ENCODE measurements at regions not wholly inside any gene's neighbourhood (a gene's known extent, or its start where the extent isn't known, plus 50 kb on each side); places are given as distances from the start of the nearest gene placed in this dataset.
"Not testable (repeated sequence)": the region's sequence is repeated elsewhere in the genome, so short reads cannot be mapped to it uniquely, and the experiment has no call there.

DNA sequence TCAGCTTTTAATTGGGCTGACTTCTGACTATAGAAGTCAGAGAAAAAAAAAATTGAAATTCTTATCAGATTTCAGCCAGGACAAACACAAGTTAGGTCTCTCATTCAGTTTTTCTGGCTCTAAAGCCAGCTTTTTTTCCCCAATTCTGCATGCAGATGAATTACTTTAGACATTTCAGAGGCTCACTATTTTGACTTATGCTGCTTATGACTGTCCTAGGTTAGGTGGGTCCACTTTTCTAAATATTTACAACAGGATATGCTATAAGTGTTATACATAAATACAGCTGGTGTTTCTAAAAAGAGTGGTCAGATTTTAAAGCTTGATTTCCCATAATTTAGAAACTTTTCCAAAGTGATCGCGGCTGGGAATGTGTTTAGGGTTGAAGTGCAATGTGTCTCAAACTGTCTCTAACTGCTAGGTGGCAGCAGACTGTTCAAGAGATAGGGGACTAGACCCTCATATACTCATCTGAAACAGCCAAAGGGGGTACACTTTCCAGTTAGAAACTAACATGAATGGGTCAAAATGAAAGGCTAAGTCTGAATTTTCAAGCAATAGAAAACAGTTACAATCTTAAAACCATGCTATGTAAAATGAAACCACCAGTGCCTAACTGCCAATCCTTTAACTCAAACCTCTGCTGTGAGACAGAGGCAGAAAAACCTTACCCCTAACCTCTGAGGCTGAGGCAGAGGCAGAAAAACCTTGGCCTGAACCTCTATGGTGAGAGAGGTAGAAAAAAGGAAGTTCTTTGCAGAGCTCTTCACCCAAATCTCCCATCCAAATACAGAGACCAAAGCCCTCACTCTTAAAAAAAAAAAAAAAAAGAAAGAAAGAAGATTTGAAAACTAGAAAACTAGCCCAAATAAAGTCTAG is 596.0 kb downstream of the NTRK3 start:
- no peak for DNase-seq (ENCODE audit: low read depth)
- TF ChIP-seq, protein P1, sequence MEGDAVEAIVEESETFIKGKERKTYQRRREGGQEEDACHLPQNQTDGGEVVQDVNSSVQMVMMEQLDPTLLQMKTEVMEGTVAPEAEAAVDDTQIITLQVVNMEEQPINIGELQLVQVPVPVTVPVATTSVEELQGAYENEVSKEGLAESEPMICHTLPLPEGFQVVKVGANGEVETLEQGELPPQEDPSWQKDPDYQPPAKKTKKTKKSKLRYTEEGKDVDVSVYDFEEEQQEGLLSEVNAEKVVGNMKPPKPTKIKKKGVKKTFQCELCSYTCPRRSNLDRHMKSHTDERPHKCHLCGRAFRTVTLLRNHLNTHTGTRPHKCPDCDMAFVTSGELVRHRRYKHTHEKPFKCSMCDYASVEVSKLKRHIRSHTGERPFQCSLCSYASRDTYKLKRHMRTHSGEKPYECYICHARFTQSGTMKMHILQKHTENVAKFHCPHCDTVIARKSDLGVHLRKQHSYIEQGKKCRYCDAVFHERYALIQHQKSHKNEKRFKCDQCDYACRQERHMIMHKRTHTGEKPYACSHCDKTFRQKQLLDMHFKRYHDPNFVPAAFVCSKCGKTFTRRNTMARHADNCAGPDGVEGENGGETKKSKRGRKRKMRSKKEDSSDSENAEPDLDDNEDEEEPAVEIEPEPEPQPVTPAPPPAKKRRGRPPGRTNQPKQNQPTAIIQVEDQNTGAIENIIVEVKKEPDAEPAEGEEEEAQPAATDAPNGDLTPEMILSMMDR (conservative IDR thresholded peaks at IDR 0.05; ENCODE audit: low read depth, low read length) = peak; percentile 17

DNA sequence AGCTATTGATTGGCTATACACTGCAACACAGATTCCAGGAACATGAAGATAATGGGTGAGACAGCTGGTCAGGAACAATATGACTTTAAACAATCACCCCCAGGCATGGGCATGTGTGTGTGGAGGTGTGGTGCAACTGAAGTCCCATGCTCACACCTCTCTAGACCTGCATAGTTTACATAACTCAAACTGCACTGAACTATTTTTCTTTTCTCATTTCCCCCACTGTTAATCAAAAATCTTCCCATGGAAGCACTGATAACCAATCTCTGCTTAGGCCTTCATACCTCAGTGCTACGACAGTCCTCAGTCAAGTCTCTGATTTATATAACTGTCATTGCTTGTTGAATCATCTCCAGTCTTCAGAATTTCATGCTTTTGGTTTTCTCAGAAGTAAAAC is 600.2 kb downstream of the NTRK3 start:
- TF ChIP-seq, protein P1 (conservative IDR thresholded peaks at IDR 0.05; ENCODE audit: low read depth, low read length) = no peak
- no peak overlapping the region for H3K4me3 ChIP-seq (ENCODE audit: low read length)
- no peak for DNase-seq (ENCODE audit: low read depth)

More for the DNA sequence above, 596.0 kb downstream of the NTRK3 start:
- no peak overlapping the region for H3K4me3 ChIP-seq (ENCODE audit: low read length)

DNA sequence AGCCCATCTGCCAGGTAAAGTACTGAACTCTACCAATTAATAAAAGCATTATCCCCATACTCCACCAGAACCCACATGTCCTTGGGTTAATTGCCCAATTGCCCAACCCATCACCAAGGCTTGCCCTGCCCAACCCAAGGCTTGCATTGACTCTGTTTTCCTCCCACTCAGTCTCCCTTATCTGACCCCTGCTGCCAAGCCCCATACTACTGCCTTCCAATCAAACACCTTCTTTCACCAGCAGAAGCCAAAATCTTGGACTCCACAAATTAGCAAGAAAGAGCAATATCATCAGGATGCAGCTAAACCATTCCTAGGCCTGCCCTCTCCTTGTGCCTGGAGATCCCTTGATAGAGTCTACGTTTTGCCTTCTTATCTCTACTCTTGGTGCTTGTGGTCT is 602.9 kb downstream of the NTRK3 start:
- no peak for DNase-seq (ENCODE audit: low read depth)
- H3K4me3 ChIP-seq (ENCODE audit: low read length) = no peak overlapping the region
- TF ChIP-seq, protein P1 (conservative IDR thresholded peaks at IDR 0.05; ENCODE audit: low read depth, low read length) = no peak

DNA sequence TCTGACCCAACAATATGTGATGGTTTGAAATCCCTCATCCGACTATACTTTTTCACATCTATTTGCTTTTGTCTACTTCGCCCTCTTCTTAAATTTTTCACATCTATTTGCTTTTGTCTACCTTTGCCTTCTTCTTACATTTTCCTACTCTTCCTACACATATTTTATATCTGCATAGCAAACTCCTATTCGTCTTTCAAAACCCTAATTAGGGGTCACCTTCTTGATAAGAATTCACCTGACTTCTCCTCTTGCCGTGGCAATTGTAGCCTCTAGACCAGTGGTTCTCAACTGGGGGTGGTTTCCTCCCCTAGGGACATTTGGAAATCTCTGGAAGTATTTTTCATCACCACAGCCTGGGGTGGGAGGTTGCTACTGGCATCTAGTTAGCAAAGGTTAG is 607.4 kb downstream of the NTRK3 start:
- TF ChIP-seq, protein P1 (conservative IDR thresholded peaks at IDR 0.05; ENCODE audit: low read depth, low read length) = no peak
- H3K4me3 ChIP-seq (ENCODE audit: low read length) = no peak overlapping the region
- no peak for DNase-seq (ENCODE audit: low read depth)

DNA sequence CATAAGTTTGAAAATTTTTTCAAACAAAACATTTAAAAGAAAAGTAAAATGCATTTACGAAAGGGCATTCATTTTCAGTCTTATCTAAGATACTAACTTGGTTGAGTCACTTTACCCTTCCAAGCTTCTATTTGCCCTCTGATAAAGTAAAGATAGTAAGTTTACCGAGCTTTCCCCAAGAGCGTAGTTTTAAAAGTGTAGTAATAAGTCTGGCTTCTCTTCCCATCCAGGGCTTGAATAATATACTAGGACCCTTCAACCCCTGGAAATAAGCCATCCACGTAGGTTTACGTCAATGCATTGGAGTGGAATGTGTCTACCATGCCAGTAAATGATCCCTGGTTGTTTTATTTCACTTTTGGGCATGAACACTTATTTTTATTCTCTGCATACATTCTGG is 608.3 kb downstream of the NTRK3 start:
- no peak for DNase-seq (ENCODE audit: low read depth)
- TF ChIP-seq, protein P1 (conservative IDR thresholded peaks at IDR 0.05; ENCODE audit: low read depth, low read length) = no peak
- H3K4me3 ChIP-seq (ENCODE audit: low read length) = no peak overlapping the region

DNA sequence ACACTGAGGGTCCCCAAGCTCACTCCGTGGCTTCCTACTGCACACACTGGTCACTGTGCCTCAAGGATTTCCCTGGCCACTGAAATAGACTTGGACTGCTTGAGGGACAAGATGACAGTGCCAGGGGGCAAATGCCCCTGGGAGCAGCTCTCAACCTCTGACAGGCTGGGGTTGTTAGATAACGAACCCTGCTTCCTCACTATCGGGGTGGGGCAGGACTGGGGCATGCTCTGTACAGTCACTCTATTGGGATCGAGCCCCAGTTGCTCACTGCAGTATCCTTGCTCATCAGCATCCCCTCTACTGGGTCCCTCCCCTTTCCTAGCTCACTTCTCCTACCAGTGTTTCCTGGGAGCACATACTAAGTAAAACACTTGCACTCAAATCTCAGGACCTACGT is 610.8 kb downstream of the NTRK3 start:
- TF ChIP-seq, protein P1 (conservative IDR thresholded peaks at IDR 0.05; ENCODE audit: low read depth, low read length) = no peak
- DNase-seq (ENCODE audit: low read depth) = no peak
- no peak overlapping the region for H3K4me3 ChIP-seq (ENCODE audit: low read length)

DNA sequence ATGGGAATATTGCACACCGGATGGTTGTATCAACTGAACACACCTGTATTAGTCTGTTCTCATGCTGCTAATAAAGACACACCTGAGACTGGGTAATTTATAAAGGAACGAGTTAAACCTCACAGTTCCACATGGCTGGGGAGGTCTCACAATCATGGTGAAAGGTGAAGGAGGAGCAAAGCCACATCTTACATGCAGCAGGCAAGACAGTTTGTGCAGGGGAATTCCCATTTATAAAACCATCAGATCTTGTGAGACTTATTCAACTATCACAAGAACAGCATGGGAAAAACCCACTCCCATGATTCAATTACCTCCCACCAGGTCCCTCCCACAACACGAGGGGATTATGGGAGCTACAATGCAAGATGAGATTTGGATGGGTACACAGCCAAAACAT is 613.5 kb downstream of the NTRK3 start:
- not testable (repeated sequence) for DNase-seq (ENCODE audit: low read depth); H3K4me3 ChIP-seq (ENCODE audit: low read length)
